Body of pancreas (tissue), 4 donors: ENCODE measurements at regions not wholly inside any gene's neighbourhood (a gene's known extent, or its start where the extent isn't known, plus 50 kb on each side); places are given as distances from the start of the nearest gene placed in this dataset.

Experiments used
- POLR2A ChIP-seq, 3 donors: fragments of 450-650 bp; IDR thresholded peaks; one replicate each; pipeline ENCODE4 v1.6.1; 2016; ENCODE audit warnings: antibody characterized with exemption in 3 of 3, mild to moderate bottlenecking in 2 of 3
- TF ChIP-seq, protein P1 (sequence below), 7 experiments: fragments of 450-650 bp in 4 of 7; fragments of 200-600 bp in 3 of 7; sonication (generic) in 3 of 7; IDR thresholded peaks; one replicate each; pipeline ENCODE4 v1.5.1; 2016 to 2019; ENCODE audit warnings: antibody characterized with exemption in 7 of 7

DNA sequence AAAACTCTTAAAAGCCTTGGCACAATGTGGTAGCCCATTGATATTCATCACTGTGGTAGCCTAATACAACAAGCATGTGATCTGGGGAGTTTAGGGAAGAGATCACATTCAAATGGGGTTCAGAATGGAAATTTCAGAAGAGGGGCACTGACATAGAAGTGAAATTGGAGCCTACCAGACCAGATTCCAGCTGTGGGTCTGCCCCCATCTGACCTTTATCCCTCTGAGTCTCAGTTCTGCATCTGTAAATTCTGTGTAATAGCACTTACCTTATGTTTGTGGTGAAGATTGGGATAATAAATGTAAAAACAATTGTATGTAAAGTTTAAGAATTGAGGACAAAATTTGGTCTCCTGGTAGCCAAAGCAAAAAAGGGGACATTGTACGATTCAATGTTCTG, 320.4 kb upstream of the BOD1L1 start:
- TF ChIP-seq, protein P1, sequence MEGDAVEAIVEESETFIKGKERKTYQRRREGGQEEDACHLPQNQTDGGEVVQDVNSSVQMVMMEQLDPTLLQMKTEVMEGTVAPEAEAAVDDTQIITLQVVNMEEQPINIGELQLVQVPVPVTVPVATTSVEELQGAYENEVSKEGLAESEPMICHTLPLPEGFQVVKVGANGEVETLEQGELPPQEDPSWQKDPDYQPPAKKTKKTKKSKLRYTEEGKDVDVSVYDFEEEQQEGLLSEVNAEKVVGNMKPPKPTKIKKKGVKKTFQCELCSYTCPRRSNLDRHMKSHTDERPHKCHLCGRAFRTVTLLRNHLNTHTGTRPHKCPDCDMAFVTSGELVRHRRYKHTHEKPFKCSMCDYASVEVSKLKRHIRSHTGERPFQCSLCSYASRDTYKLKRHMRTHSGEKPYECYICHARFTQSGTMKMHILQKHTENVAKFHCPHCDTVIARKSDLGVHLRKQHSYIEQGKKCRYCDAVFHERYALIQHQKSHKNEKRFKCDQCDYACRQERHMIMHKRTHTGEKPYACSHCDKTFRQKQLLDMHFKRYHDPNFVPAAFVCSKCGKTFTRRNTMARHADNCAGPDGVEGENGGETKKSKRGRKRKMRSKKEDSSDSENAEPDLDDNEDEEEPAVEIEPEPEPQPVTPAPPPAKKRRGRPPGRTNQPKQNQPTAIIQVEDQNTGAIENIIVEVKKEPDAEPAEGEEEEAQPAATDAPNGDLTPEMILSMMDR (IDR thresholded peaks at IDR 0.05) = no peak
- TF ChIP-seq POLR2A (IDR thresholded peaks at IDR 0.05) = no peak
